GM21360 (cell line): ENCODE measurements at regions not wholly inside any gene's neighbourhood (a gene's known extent, or its start where the extent isn't known, plus 50 kb on each side); places are given as distances from the start of the nearest gene placed in this dataset.

ENCODE experiments used
- ATAC-seq: cut with Tn5 transposase; IDR thresholded peaks from one replicate; pipeline ENCODE4 v1.9.1; 2021; ENCODE audit warnings: mild to moderate bottlenecking, moderate library complexity; ENCODE audit not compliant: unreplicated experiment

DNA sequence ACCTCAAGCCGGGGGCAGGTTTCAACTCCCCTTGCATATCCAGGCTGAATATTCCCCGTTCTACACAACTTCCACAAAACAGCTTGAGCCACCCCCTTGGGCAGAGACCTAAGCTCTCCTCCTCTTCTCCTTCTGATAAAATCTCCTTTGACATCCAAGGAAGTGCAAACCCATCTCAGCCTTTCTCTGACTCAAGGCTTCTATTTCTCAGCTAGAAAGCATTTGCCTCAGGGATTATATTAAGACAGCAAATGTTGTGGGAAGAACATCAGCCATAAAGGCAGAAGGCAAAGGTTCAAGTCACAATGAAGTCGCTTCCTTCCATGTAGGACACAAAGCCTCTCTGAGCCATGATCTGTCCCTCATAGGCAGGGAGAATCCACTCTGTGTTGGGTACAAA is 386.6 kb upstream of the ARID1B start:
- ATAC-seq, result no peak

DNA sequence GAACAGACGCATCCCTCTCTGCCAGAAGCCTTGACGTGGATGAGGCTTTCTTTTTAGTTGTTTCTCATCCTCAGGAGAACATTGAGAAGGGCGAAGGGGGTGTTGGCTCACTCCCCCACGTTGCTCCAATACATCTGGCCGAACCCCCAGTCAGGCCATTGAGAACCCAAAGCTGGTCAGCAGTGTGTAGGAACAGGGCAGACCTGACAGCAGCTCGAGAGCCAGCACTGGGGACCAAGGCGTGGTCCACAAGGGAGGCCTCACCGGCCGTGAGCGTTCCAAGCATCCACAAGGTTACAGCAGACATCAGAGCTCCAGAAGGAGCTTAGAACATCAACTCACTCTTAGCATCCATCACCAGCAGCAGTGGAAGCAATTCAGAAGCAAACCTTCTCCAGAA is 387.9 kb upstream of the ARID1B start:
- no peak for ATAC-seq

DNA sequence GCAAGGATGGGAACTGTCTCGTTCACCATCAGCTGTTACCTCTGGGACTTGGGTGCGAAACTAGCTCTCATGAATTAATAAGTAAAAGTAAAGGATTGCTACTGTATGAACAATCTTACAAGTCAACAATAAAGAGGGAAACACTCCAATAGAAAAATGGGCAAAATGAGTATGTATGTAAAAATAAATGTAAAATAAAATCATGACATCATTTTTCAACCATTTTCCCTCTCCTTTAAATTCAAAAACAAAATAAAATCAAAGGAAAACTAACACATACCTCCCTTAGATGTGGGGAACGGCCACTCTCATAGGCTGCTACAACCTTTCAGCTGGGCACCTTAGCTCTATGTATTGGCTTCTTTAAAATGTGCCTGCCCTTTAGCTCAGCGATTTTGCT is 389.7 kb upstream of the ARID1B start:
- no peak for ATAC-seq

DNA sequence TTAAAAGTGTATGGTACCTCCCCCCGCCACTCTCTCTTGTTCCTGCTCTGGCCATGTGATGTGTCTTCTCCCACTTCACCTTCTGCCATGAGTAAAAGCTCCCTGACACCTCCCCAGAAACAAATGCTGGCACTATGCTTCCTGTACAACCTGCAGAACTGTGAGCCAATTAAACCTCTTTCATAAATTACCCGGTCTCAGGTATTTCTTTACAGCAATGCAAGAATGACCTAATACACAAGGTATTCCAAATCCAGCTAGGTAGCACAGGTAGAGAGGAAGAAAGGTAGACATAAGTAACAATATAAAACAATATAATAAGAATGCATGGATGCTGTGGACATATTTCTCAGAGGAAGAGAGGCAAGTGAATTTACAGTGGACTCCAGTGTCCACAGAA is 394.1 kb upstream of the ARID1B start:
- ATAC-seq, result no peak

DNA sequence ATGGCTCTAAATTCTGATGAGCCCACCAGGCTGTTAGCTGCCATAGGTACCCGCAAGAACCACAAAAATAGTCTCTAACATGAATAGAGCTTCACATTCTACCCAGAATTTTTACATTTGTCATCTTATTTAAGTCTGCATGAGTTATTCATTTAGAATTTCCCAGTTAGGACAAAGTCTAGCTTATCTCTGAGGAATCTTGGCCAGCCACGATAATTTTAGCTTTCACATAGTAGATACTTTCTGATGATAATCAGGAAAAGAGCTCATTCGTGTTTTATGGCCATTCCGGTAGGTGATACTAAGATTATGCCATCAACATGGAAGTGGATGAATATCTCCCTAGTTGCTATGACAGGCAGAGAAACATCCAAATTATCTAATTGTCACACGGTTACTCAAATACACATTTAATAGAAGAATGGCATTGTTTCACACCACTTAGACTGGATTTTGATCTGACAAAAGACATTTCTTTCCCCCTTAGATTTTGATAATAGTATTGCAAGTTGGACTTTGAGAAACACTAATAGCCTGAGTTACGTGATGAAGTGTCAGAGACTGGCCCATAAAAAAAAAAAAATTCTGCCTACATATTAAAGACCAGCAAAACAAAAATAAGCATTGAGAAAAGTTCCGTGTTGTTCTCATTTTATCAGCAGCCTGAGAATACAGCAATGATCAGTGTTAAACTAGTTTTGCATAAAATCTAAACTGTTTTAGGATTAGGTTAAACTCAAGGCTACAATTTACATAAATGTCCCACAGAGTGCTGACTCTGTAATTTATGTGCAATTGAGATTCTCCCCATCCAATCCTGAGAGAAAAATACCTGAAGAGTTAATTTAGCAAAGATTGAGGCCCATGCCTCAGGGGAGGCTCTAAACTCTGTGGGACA is 397.5 kb upstream of the ARID1B start:
- no peak for ATAC-seq

DNA sequence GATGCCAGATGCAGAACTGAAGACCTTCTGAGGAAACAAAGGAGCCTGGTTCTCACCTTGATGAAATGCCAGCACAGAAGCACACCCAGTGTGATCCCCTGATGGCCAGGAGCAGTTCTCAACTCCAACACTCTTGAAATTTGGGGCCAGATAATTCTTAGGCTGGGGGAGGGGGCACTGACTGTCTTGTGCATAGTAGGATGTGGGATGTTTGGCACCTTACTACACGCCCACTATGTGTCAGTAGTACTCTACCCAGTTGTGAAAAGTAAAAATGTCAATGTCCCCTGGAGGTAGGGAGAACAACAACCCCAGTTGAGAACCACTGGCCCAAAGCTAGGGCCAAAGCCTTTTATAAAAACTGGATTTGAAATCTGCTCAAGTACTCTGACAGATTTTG is 398.3 kb upstream of the ARID1B start:
- ATAC-seq, result no peak

DNA sequence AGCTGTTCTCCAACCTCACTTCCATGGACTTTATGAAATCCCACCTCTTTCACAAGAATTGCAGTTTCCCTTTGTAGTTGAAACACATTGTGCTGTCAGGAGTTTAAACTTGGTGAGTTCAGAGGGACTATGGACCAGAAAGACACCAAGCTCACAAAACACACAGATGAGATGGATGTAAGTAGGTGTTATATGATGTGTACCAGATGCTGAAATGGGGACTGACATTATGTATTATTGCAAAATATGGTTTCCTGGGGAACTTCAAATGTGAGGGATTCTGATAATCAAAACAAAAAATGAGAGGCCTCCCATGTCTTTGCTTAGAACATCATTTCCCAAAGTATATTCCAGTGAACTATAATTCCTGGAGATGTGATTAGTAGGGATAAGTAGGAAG is 401.1 kb upstream of the ARID1B start:
- ATAC-seq, result no peak

DNA sequence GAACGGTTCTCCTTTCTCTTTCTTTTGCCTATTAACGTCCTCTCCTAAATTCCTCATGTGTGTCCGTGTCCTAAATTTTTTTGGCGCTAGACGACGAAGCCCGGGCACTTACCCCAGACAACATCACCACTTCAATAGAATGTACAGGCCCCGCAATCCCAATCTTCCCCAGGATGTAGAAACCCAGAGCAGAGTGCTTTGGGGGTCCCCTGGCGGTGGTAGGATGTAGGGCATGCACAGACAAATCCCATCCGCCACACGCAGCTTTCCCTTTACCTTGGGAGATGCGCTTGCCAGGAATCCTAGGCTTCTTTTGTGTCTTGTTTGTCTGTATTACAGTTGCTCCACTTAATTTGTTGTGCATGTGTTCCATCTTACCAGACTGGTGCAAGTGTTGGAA is 417.3 kb upstream of the ARID1B start:
- ATAC-seq, result no peak

DNA sequence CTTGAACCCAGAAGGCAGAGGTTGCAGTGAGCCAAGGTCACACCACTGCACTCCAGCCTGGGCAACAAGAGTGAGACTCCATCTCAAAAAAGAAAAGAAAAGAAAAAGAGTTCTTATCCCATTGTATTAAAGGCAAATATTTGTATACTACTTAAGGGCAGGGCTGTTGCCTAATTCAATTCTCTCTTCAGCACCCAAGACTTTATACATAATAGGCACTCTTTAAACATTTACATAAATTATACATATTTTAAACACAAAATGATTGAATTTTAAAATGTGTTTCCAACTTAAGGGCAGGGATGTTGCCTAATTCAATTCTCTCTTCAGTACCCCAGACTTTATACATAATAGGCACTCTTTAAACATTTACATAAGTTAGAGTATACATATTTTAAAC is 424.3 kb upstream of the ARID1B start:
- ATAC-seq, result no peak

DNA sequence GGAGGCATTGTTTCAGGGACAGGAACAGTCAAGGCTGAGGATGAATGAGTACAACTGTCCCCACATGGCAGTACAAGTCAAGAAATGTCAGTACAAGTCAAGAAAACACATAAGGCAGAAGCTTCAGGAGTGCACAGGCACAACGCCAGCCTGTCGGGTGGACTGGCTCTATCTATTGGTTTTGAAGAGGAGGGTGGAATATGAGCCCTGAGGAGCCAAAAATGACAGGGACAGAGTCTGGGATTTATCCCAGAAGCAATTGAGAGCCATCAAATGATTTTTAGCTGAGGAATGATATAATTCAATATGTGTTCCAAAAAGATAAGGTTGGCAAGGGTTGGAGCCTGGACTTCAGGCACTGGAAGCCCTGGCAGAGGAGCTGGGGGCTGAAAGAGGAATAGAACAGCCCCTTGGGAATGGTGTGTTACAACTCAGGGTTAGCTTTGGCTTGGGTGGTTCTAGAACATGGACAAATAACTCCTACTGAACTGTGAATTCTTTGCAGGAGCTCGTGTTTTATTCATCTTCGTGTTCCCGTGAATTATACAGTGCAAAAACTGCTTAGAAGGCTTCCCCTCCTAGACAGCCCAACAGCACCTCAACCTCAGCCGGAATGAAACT is 425.7 kb upstream of the ARID1B start:
- ATAC-seq, result no peak

DNA sequence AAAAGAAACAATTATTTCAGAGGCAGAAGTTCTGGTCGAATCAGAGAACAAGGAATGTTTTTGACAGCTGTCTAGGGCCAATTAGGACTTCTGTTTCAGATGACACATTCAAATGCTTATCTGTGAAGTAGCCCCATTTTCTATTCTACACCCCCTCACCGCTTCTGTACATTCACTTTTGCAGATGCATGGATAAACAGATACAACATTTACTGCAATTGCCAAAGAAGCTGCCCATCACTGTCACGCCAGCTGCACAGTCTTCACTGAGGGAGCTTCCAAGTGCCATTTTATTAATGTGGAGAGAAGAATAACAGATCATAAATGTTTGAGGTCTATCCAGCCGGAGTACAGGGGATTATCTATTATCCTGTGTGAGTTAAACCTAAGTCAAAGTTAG is 426.8 kb upstream of the ARID1B start:
- no peak for ATAC-seq

DNA sequence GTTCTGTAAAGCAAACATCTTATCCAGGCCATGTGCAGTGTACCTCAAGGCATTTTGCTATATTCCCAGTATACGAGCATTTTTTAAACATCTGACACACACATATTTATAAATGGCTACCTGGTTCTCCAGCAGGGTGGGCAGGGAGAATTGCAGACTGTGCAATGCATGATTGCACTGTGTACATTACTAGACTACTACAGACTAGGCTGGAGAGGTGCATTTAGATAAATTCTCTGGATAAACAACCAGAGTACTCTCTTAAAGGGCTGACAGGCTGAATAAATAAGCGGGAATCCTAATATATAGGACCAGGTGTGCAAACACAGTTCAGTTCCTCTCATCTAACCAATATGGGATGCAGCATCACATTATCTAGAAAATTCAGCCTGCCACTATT is 428.3 kb upstream of the ARID1B start:
- no peak for ATAC-seq

DNA sequence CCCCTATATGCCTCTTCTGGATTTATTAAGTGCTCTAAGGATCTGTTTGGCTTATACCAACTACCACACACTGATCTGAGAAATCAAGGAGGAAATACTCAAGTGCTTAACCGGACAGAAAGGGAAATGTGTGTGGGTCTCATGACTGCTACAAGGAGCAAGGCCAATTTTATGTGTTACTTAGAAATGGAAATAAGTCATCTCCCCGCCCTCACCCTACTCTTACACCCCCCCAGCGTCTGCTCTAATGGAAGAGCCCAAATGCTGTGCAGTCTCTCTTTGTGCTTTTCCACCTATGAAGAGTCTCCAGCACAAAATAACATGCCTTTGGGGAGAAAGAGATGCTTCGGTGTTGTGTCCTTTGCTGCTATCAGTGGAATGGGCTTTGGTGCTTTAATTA is 428.8 kb upstream of the ARID1B start:
- ATAC-seq, result no peak

DNA sequence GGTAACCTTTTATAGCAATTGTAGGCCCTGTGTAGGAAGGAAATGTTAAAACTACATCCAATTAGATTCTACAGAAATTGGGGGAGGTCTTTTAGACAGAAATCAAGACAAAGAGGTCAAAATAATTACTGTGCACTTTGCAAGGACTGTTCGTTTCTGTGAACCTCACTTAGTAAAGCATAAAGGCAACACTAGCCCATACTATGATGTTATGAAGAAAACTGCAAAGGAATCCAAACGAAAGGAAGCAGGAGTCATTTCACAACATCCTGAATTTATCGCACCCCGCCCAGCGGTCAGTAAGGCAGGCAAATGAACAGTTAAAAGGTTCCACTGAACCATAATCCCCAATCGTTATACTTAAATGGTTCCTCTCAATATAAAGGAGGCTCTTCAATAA is 429.5 kb upstream of the ARID1B start:
- no peak for ATAC-seq

DNA sequence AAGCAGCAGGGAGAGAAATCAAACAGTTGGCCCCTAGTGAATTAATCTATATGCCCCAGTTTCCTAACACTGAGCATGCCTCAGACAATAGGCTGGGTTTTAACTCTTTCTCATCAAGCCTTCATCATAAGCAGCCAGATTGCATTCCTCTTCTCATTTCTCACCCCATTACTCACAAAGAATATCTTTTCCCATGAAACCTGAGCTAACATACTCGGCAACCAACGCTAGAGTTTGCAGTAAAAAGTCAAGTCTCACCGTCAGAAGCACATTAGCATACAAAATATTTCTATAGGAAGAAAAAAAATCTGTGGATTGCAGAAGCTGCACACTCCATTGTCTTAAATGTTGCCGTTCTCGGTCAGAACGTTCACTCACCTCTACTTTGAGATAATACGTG is 429.9 kb upstream of the ARID1B start:
- no peak for ATAC-seq

DNA sequence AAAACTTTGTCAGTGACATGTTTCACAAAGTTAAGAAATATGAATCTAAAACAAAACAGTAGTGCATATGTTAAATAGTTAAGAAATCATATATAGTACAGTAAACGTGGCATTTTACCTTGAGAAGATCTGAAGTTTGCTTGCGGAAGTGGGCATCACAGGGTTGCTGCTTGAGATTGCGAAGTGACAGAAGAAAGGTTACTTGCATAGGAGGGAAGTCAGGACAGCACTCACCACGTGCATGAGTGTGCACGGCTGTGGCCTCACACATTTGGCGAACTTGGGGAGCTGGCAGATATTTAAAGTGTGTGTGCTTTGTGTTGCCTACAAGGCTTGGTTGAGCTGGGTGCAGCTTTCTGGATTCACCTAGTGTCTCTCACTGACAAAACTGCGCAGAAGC is 431.5 kb upstream of the ARID1B start:
- no peak for ATAC-seq

DNA sequence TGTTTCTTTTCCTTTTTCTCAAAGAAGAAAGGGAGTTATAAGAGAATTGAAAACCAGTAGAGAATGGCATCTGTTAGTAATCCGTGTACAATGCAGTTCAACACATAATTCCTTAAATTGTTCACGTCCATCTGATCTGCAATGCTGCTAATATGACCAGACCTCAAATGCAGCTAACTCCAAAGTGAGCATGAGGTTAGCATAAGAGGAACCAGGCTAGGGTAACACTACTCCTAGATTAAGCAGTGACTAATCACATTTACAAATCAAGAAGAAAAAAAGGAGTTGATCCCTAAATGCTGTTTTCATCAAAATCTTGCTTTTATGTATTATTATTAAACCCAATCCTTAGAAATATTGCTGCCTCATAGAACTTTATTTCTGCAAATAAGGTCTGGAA is 432.7 kb upstream of the ARID1B start:
- ATAC-seq, result no peak

DNA sequence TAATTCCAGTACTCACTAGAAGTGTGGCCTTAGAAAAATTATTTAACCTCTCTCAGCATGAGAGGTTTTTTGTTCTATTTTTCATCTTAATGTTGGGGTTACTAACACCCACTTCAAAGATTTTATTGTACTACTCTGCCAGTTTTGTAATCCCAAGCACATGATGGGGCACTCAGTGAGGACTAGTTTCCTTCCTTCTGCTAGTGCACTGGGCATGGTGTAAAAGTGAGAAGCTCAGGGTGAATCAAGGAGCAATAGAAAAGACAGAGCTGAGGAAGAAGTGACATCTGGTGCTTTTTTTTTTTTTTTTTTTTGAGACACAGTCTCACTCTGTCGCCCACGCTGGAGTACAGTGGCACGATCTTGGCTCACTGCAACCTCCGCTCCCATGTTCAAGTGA is 439.4 kb upstream of the ARID1B start:
- ATAC-seq, result no peak

DNA sequence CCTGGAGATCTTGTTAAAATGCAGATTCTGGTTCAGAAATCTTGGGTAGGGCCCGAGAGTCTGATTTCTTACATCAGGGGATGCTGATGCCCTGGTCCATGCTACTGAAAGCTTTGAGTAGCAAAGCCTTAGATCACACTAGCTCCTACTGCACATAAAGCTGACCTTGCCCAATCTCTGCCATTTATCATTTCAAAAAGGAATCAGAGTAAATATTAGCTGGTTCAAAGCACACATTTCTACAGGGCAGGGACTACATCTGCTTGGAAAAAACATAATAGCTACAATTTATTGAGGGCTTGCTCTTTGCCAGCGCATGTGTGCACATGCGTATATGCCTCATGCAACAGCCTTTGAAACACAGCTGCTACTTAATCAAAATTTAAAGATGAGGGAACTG is 440.4 kb upstream of the ARID1B start:
- ATAC-seq, result no peak

DNA sequence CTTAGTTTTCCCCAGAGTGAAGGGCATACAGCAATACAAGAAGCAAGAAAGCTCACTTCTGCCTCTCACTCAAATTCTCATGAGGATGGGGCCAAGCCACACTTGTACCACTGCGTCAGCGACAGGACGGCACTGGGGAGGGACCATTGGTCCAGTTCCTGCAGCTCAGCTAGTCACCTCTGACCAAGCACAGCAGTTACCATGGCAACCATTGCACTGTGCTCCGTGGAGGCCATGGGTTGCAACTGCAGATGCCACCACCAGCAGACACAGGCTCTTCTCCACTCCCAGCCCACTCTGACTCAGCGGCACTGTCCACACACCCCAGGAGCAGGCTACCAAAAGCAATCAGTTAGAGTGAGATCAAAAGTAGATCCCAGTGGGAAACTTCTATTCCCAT is 441.1 kb upstream of the ARID1B start:
- ATAC-seq, result no peak

DNA sequence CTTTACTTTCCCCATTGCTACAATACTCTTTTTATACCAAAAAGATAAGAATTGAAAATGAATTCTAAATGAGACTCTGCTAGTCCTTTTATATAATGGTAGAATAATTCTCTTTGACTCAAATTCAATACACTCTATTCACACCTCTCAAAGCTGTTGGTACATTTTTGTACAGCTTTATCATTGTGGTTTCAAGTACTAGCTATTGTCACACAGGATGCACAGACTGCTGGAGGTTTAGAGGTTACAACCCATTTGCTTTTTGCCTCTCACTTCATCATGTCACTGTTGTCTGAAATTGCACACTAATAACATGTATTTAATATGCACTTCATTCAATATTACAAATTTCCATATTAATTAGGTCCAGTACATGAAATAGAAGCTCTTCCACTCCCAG is 442.2 kb upstream of the ARID1B start:
- ATAC-seq, result no peak

DNA sequence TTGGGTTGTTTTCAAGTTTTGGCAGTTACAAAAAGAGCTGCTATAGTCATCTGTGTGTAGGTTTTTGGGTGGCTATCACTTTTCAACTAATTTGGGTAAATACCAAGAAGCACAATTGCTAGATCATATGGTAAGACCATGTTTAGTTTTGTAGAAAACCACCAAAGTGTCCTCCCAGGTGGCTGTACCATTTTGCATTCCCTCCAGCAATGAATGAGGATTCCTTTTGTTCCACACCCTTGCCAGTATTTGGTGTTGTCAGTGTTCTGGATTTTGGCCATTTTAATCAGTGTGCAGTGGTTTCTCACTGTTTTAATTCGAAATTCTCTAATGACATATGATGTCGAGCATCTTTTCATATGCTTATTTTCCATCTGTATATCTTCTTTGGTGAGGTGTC is 457.5 kb upstream of the ARID1B start:
- ATAC-seq, result no peak
